Glomerular endothelial cell (primary cell): ENCODE measurements at regions not wholly inside any gene's neighbourhood (a gene's known extent, or its start where the extent isn't known, plus 50 kb on each side); places are given as distances from the start of the nearest gene placed in this dataset.
"Not testable (repeated sequence)": the region's sequence is repeated elsewhere in the genome, so short reads cannot be mapped to it uniquely, and the experiment has no call there.

Source experiments
- DNase-seq: peaks from one replicate; pipeline ENCODE4 v3.0.0-alpha.2; 2011; ENCODE audit warnings: low read depth, low spot score; ENCODE audit errors: extremely low read depth

DNA sequence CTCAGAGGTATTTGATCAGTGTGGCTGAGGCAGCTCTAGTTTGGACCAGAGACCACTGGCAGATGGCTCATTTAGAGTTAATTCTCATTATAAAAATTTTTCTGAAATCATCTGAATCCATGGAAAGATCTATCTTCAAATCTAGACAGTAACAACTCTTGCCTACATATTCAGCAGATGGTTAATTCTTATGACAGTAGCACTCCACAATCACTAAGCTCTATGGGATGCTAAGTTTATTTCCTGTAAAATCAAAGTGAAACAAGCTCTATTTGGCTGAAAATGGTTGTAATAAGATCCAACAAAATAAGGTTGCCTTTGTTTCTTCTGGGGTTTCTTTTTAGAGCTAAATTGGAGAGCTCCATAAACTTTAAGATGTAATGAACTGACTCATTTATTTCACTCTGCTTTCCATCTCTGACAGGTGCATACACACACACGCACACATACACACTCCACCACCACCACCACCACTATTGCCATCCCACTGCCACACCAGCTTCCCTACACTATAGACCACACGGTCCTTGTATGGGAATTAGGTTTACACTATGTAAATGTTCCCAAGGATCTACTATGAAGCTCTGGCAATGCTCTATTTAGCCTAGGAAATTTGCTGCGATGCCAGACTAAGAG lies 293.1 kb downstream of the RPAP3 start:
- no peak for DNase-seq

GRCh38 chr12:47411966-47412365 lies 293.9 kb downstream of the RPAP3 start:
- no peak for DNase-seq

GRCh38 chr12:47410862-47411261 lies 295.0 kb downstream of the RPAP3 start:
- no peak for DNase-seq

GRCh38 chr12:47410383-47410782 lies 295.4 kb downstream of the RPAP3 start:
- no peak for DNase-seq

GRCh38 chr12:47409310-47409987 lies 296.4 kb downstream of the RPAP3 start:
- no peak for DNase-seq

GRCh38 chr12:47408171-47408871 lies 297.5 kb downstream of the RPAP3 start:
- DNase-seq = no peak

DNA sequence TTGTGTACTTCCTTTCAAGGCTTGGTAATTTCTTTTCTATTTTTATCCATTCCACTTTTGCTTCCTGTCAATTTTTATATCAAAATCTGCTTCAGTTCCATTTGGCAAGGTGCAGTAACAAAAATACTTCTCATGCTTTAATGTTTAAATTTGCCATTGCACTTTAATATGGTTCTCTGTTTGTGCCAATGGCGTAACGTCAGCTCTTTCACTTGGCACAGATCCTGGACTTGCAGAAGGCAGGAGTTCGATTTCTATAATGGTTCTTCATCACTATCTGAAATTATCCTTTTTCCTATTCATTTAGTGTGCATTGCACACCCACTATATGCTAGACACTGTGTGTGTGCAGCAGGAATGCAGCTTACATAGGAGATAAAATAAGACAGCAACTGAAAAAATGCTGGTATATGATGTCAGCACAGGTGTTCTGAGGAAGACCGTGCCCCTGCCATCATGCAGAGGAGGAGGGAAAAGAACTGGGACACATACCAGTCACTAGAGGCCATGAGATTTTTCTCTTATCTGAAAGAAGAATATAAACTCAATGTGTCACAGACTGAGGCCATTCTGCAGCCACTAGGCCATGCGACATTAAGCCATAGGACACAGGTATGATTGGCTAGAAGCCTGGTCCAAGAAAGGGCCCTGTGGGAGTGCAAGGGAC lies 298.2 kb downstream of the RPAP3 start:
- no peak for DNase-seq

GRCh38 chr12:47403681-47404080 lies 302.1 kb downstream of the RPAP3 start:
- no peak for DNase-seq

- not testable (repeated sequence) for DNase-seq
These were observed 304.6 kb downstream of the RPAP3 start for GRCh38 chr12:47401196-47401595.

GRCh38 chr12:47400266-47400665 lies 305.6 kb downstream of the RPAP3 start:
- DNase-seq = no peak

- no peak for DNase-seq
These were observed 308.1 kb downstream of the RPAP3 start for GRCh38 chr12:47397664-47398281.

- no peak for DNase-seq
These were observed 308.7 kb downstream of the RPAP3 start for GRCh38 chr12:47396902-47397663.

GRCh38 chr12:47394070-47394469 lies 311.8 kb downstream of the RPAP3 start:
- DNase-seq = no peak

DNA sequence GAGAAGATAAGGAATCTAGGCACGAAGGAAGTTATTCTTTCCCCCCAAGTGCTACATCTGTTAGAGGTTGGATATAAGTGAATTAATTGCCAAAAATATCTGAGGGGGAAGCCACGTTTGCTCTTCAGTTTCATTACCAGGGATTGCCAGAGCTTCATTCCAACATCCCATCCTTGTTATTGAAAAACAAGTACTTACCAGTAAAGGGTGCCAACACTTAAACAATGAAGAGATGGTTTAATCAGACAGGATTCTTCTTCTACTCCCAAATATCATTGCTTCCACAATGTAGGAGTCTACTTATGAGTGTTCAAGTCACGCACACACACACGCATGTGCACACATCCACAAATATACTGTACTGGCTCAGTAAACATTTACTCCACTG lies 312.4 kb downstream of the RPAP3 start:
- DNase-seq = no peak

DNA sequence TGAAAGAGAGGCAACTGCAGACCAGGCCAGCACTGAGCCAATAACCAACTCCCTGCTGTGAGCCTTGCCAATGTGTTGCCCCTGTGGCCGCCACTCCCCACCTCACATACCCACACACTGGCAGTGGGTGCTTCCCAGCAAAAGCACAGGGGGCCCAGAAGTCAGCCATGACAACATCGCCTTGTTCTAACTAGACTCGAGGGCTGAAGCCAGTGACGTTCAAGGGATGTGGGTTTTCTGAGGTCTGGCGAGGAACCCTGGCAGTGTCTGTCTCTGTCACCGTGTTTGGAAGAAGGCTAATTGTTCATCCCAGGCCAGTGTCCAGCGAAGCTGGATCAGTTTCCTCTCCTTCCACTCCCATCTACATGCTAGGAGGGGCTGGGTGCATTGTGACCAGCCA lies 311.8 kb upstream of the AMIGO2 start:
- no peak for DNase-seq

- no peak for DNase-seq
These were observed 309.0 kb upstream of the AMIGO2 start for GRCh38 chr12:47388712-47389111.

GRCh38 chr12:47387994-47388393 lies 308.2 kb upstream of the AMIGO2 start:
- DNase-seq = no peak

DNA sequence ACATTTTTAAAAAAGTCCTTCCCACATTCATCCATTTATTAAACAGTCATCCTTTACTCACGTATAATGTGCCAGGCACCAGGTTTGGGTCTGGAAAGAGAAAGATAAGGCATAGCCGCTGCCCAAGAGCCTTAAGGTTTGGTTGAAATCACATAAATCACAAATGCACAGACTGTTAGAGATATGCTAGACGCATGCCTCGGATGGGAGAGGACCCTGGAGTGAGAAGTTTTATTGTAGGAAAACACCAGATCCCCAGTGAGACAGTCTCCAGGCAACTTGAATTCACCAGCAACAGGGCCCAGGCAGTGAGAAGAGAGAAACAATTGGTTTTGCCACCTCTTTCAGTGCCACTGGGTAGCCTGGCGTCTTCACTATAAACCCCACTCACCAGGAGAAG lies 305.9 kb upstream of the AMIGO2 start:
- no peak for DNase-seq

- no peak for DNase-seq
These were observed 304.2 kb upstream of the AMIGO2 start for GRCh38 chr12:47383942-47384341.

DNA sequence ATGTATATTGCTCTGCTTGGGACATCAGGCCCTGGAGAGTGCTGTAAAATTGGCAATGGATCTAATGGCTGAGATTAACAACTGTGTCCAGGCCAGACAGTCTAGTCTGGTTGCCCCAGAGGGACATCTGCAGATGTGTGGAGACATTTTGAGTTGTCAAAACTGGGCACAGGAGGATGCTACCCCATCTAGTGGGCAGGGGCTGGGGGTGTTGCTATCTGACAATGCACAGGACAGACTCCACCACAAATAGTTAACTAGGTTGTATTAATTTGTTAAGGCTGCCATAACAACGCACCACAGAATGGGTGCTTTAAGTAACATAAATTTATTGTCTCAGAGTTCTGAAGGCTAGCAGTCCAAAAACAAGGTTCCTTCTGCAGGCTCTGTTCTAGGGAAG lies 302.5 kb upstream of the AMIGO2 start:
- no peak for DNase-seq
